Thymus (tissue), 11 donors: ENCODE measurements at regions not wholly inside any gene's neighbourhood (a gene's known extent, or its start where the extent isn't known, plus 50 kb on each side); places are given as distances from the start of the nearest gene placed in this dataset.

Experiments used
- DNase-seq, 9 donors: peaks; one replicate each; pipeline ENCODE4 v3.0.0-alpha.2; 2013; ENCODE audit warnings: low spot score in 9 of 9, low read depth in 6 of 9, missing footprints in 1 of 9
- H3K27ac ChIP-seq, 2 donors: one replicate each; pipeline ENCODE4 v1.5.1; 2013; ENCODE audit warnings: control low read depth in 1 of 2, low read depth in 1 of 2, low read length in 1 of 2, mild to moderate bottlenecking in 1 of 2, moderate library complexity in 1 of 2
- H3K27me3 ChIP-seq, 2 donors: one replicate each; pipeline ENCODE4 v1.5.1; 2013; ENCODE audit warnings: low read length in 1 of 2; ENCODE audit not compliant: control insufficient read depth in 2 of 2, insufficient read depth in 1 of 2
- H3K36me3 ChIP-seq, 2 donors: one replicate each; pipeline ENCODE4 v1.5.1; 2013; ENCODE audit warnings: low read length in 1 of 2, mild to moderate bottlenecking in 1 of 2, moderate library complexity in 1 of 2; ENCODE audit not compliant: control insufficient read depth in 2 of 2, insufficient read depth in 2 of 2
- H3K4me1 ChIP-seq, 2 donors: one replicate each; pipeline ENCODE4 v1.5.1; 2013; ENCODE audit warnings: low read length in 2 of 2; ENCODE audit not compliant: control insufficient read depth in 2 of 2, insufficient read depth in 2 of 2
- H3K4me3 ChIP-seq, 2 donors: one replicate each; pipeline ENCODE4 v1.5.1; 2013; ENCODE audit warnings: low read length in 2 of 2, control low read depth in 1 of 2, mild to moderate bottlenecking in 1 of 2
- H3K9me3 ChIP-seq, 2 donors: one replicate each; pipeline ENCODE4 v1.5.1; 2013; ENCODE audit warnings: low read length in 1 of 2, mild to moderate bottlenecking in 1 of 2; ENCODE audit not compliant: control insufficient read depth in 2 of 2, insufficient read depth in 1 of 2
- WGBS: extraction: QIAGEN DNeasy Blood & Tissue Kit; methylation state at CpG from one replicate; pipeline ENCODE4 v1.1.7; 2013; 5-methylcytosine and 5-hydroxymethylcytosine counted together
- donor health status: healthy.

- WGBS: 86% methylated on average over 2 of the region's 2 CpGs
- Histone ChIP-seq H3K36me3 (no peaks in the 10 kb centered on the region), H3K4me1 (no peaks in the 10 kb centered on the region), H3K9me3 (no peaks in the 10 kb centered on the region), H3K4me3 (no peak overlapping the region), H3K27me3 (no peaks in the 10 kb centered on the region), H3K27ac (no peak overlapping the region)
- DNase-seq: no peak
Measured at GRCh38 chr18:71433373-71433772, 1110.8 kb downstream of the CBLN2 start.

GRCh38 chr18:71431689-71432088 lies 1112.5 kb downstream of the CBLN2 start:
- H3K27me3 ChIP-seq: no peaks in the 10 kb centered on the region
- H3K4me1 ChIP-seq: no peaks in the 10 kb centered on the region
- H3K27ac ChIP-seq: no peak overlapping the region
- H3K4me3 ChIP-seq: no peak overlapping the region
- H3K36me3 ChIP-seq: no peaks in the 10 kb centered on the region
- DNase-seq: no peak
- H3K9me3 ChIP-seq: no peaks in the 10 kb centered on the region

DNA sequence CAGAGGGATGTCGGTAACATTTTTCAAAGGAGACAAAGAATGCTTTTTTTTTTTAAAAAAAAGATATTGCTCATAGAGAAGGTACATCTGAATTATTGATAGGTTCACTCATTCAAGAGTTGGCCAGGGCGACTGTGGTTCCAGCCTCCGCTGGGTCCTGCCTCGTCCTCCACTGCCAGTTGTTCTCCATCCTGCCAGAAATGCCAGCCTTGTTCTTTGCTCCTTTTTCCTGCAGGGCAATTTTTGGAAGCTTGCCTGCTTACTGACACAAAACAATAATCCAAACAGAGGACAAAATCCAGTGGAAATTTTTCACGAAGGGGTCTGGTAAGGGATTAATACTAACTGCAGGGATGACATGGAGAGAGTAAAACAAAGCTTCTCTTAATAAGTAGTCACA lies 1113.0 kb downstream of the CBLN2 start:
- Histone ChIP-seq H3K27me3 (no peaks in the 10 kb centered on the region), H3K9me3 (no peaks in the 10 kb centered on the region), H3K4me1 (no peaks in the 10 kb centered on the region), H3K27ac (no peak overlapping the region), H3K4me3 (no peak overlapping the region), H3K36me3 (no peaks in the 10 kb centered on the region)
- 93% methylated on average over 5 of the region's 5 CpGs for WGBS
- no peak for DNase-seq

DNA sequence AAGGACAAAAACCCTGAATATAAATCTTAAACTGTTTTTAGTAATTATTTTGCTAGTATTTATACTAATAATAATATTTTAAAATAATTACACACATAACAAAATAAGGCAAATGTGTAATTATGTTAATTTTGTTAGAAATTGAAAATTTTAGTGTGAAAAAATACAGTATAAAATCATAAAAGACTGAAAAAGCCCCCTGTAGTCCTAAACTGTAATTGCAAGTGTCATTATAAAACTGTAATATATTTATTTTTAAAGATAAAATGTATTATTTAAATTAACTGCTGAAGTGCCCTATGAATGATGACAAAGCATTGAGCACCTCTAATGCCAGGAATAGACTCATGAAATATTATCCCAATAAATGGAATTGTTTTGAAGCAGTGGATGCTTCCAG lies 1117.7 kb downstream of the CBLN2 start:
- no peaks in the 10 kb centered on the region for H3K4me1 ChIP-seq
- H3K36me3 ChIP-seq: no peaks in the 10 kb centered on the region
- no peak overlapping the region for H3K27ac ChIP-seq
- no peak for DNase-seq
- H3K27me3 ChIP-seq: no peaks in the 10 kb centered on the region
- no peaks in the 10 kb centered on the region for H3K9me3 ChIP-seq
- H3K4me3 ChIP-seq: no peak overlapping the region

GRCh38 chr18:71405169-71405809 lies 1116.4 kb downstream of the SOCS6 start:
- H3K4me3 ChIP-seq: no peak overlapping the region
- no peaks in the 10 kb centered on the region for H3K27me3 ChIP-seq
- H3K27ac ChIP-seq: no peak overlapping the region
- DNase-seq: no peak
- no peaks in the 10 kb centered on the region for H3K36me3 ChIP-seq
- 84% methylated on average over 8 of the region's 8 CpGs for WGBS
- no peaks in the 10 kb centered on the region for H3K4me1 ChIP-seq
- no peaks in the 10 kb centered on the region for H3K9me3 ChIP-seq

GRCh38 chr18:71403501-71403900 lies 1114.7 kb downstream of the SOCS6 start:
- H3K27me3 ChIP-seq: no peaks in the 10 kb centered on the region
- H3K4me1 ChIP-seq: no peaks in the 10 kb centered on the region
- H3K9me3 ChIP-seq: no peaks in the 10 kb centered on the region
- H3K36me3 ChIP-seq: no peaks in the 10 kb centered on the region
- 77% methylated on average over 2 of the region's 2 CpGs for WGBS
- H3K4me3 ChIP-seq: no peak overlapping the region
- no peak for DNase-seq
- no peak overlapping the region for H3K27ac ChIP-seq

GRCh38 chr18:71398531-71398930 lies 1109.7 kb downstream of the SOCS6 start:
- WGBS: 68% methylated on average over 4 of the region's 4 CpGs
- Histone ChIP-seq H3K9me3 (no peaks in the 10 kb centered on the region), H3K27me3 (no peaks in the 10 kb centered on the region), H3K4me3 (no peak overlapping the region), H3K4me1 (no peaks in the 10 kb centered on the region), H3K27ac (no peak overlapping the region), H3K36me3 (no peaks in the 10 kb centered on the region)
- DNase-seq: no peak

DNA sequence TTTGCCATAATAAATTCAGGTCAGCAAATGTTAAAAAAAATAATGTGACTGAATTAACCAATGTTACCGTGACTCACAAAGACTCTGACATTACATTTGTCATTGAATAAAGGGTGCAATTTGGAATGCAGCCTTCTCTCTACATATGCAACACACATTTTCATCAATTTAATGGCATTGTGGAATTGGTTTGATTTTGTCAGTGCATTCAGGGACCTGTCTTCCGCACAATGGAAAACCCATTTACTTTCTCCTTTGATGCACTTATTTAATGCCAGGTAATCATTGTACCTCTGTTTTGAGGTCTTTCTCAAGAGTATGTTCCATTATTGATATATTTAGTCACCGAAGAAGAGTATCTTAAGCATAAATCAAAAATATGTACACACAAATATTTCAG lies 1099.3 kb downstream of the SOCS6 start:
- no peaks in the 10 kb centered on the region for H3K4me1 ChIP-seq
- WGBS: 96% methylated on average over 3 of the region's 3 CpGs
- no peaks in the 10 kb centered on the region for H3K9me3 ChIP-seq
- H3K27ac ChIP-seq: no peak overlapping the region
- no peaks in the 10 kb centered on the region for H3K27me3 ChIP-seq
- DNase-seq: no peak
- no peak overlapping the region for H3K4me3 ChIP-seq
- H3K36me3 ChIP-seq: no peaks in the 10 kb centered on the region

DNA sequence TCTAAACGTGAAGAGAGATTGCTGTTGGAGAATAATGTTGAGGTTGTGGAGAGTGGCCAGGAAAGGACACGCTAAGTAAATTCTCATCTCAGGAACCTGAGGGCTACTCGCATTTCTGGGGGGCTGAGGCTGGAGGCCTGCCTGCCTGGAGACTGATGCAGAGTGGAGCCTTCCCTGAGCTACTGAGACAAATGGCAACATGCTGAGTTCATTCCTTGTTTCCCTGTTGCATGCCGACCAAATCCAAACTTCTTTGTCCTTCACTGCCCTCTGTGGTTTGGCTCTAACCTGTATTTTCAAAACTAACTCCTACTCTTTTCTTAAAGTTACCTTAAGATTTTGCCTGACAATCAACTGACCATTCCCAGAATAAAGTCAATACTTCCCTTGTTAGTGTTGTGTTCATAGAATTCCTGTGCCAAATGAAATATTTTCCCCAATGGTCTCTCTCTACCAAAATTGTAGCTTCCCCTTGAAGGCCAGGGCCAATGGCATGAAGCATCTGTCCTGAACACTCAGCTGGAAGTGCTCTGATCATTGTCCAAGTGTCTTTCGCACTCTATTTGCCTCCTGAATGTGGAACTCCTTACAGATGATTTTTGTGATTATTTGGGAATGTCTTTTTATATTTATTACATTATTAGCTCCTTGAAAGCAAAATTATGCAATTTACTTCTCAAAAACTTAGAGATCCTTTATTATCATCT lies 1085.6 kb downstream of the SOCS6 start:
- Histone ChIP-seq H3K36me3 (no peaks in the 10 kb centered on the region), H3K27me3 (no peaks in the 10 kb centered on the region), H3K27ac (no peak overlapping the region), H3K4me1 (no peaks in the 10 kb centered on the region), H3K9me3 (no peaks in the 10 kb centered on the region), H3K4me3 (no peak overlapping the region)
- DNase-seq: no peak
- WGBS: 68% methylated on average over 5 of the region's 5 CpGs
